H1 (cell line): ENCODE measurements at regions not wholly inside any gene's neighbourhood (a gene's known extent, or its start where the extent isn't known, plus 50 kb on each side); places are given as distances from the start of the nearest gene placed in this dataset.
A peak's percentile ranks its signal among the peaks of the same experiment; 100 is the strongest.

Experiments
- CTCF ChIA-PET: fragments of 300-600 bp; sonication (Branson Sonifier 250); formaldehyde crosslinking; loops from one replicate; lab custom pipeline; 2021; ENCODE audit not compliant: partially characterized antibody; lab: Charles Lee
- POLR2A ChIA-PET: fragments of 300-600 bp; sonication (Branson Sonifier 250); formaldehyde crosslinking; loops from one replicate; lab custom pipeline; 2021; ENCODE audit warnings: inconsistent platforms; ENCODE audit not compliant: partially characterized antibody; lab: Charles Lee
- DNase-seq, 2 experiments: peaks; one replicate each; pipeline versions ENCODE4 v3.0.0 to v3.0.0-alpha.2; 2010 to 2022; ENCODE audit warnings: low spot score in 2 of 2, low read depth in 1 of 2, mixed read lengths in 1 of 2
- FAIRE-seq: peaks from 2 replicates; lab custom pipeline; 2011; peaks lifted over from hg19 to GRCh38; lab: Jason Lieb, UNC
- H2AFZ ChIP-seq: 2 replicates; pipeline ENCODE4 v1.8.1; 2012; ENCODE audit warnings: low read length, inconsistent platforms
- H2AK5ac ChIP-seq: 2 replicates; pipeline ENCODE4 v1.6.1; 2013; ENCODE audit warnings: low read depth, low read length
- H2BK120ac ChIP-seq: replicated peaks from 2 replicates; pipeline ENCODE3; 2013; ENCODE audit warnings: low read depth, low read length, inconsistent platforms
- H2BK12ac ChIP-seq: 2 replicates; pipeline ENCODE4 v1.6.1; 2013; ENCODE audit warnings: low read depth, low read length
- H2BK15ac ChIP-seq: 2 replicates; pipeline ENCODE4 v1.6.1; 2013; ENCODE audit warnings: low read length
- H2BK20ac ChIP-seq: 2 replicates; pipeline ENCODE4 v1.6.1; 2013; ENCODE audit warnings: low read length
- H2BK5ac ChIP-seq: 2 replicates; pipeline ENCODE4 v1.6.1; 2013; ENCODE audit warnings: low read depth, low read length
- H3K14ac ChIP-seq: 2 replicates; pipeline ENCODE4 v1.6.1; 2013; ENCODE audit warnings: inconsistent platforms; ENCODE audit not compliant: insufficient read length
- H3K18ac ChIP-seq: 2 replicates; pipeline ENCODE4 v1.6.1; 2013; ENCODE audit warnings: low read length; ENCODE audit errors: extremely low read depth
- H3K23ac ChIP-seq: 2 replicates; pipeline ENCODE4 v1.6.1; 2013; ENCODE audit warnings: inconsistent platforms; ENCODE audit not compliant: insufficient read length
- H3K23me2 ChIP-seq: 2 replicates; pipeline ENCODE4 v1.6.1; 2013; ENCODE audit warnings: low read depth, low read length
- H3K27ac ChIP-seq: 2 replicates; pipeline ENCODE4 v1.6.1; 2011; ENCODE audit warnings: low read depth, low read length, inconsistent platforms
- H3K27me3 ChIP-seq, 4 experiments: replicated peaks in 1 of 4; 1 replicate in 1 of 4; 2 replicates in 3 of 4; pipeline versions ENCODE4 v1.6.1 to v1.8.1; 2011 to 2013; ENCODE audit warnings: low read length in 3 of 4, mild to moderate bottlenecking in 3 of 4, inconsistent platforms in 2 of 4, mixed read lengths in 2 of 4, moderate library complexity in 1 of 4; ENCODE audit not compliant: control insufficient read depth in 3 of 4, insufficient read depth in 3 of 4; ENCODE audit errors: extremely low read depth in 1 of 4
- H3K36me3 ChIP-seq, 4 experiments: 2 replicates each; pipeline versions ENCODE4 v1.6.1 to v1.8.1; 2011 to 2013; ENCODE audit warnings: mild to moderate bottlenecking in 4 of 4, low read length in 3 of 4, moderate library complexity in 2 of 4, control low read depth in 1 of 4, inconsistent platforms in 1 of 4; ENCODE audit not compliant: insufficient read depth in 4 of 4, control insufficient read depth in 2 of 4
- H3K4ac ChIP-seq: replicated peaks from 2 replicates; pipeline ENCODE3; 2013; ENCODE audit warnings: low read length, low read depth, mixed read lengths, inconsistent platforms; ENCODE audit not compliant: insufficient read length
- H3K4me1 ChIP-seq, 4 experiments: replicated peaks in 1 of 4; 1 replicate in 1 of 4; 2 replicates in 3 of 4; pipeline versions ENCODE4 v1.6.1 to v1.8.1; 2011 to 2013; ENCODE audit warnings: low read length in 3 of 4, inconsistent platforms in 2 of 4, mixed read lengths in 1 of 4; ENCODE audit not compliant: insufficient read depth in 4 of 4, control insufficient read depth in 3 of 4
- H3K4me2 ChIP-seq, 2 experiments: 2 replicates each; pipeline versions ENCODE4 v1.6.1 to v1.8.1; 2011 to 2013; ENCODE audit warnings: low read depth in 2 of 2, low read length in 2 of 2, control low read depth in 1 of 2, inconsistent platforms in 1 of 2, mild to moderate bottlenecking in 1 of 2; ENCODE audit not compliant: insufficient read depth in 1 of 2
- H3K4me3 ChIP-seq, 4 experiments: fragments of 200-600, 300-600 bp in 1 of 4; sonication (generic), shearing (Covaris generic), sonication (Bioruptor Twin) in 1 of 4; 2 replicates each; pipeline versions ENCODE4 v1.5.1 to v1.8.1; 2011 to 2016; ENCODE audit warnings: low read length in 4 of 4, low read depth in 3 of 4, control low read depth in 2 of 4, inconsistent platforms in 2 of 4, mild to moderate bottlenecking in 2 of 4, mixed read lengths in 1 of 4, moderate library complexity in 1 of 4; ENCODE audit not compliant: insufficient read depth in 2 of 4; ENCODE audit errors: extremely low read depth in 1 of 4
- H3K56ac ChIP-seq: replicated peaks from 2 replicates; pipeline ENCODE3; 2013; ENCODE audit warnings: low read depth, mild to moderate bottlenecking, mixed read lengths, low read length, inconsistent platforms; ENCODE audit not compliant: insufficient read length
- H3K79me1 ChIP-seq: 2 replicates; pipeline ENCODE4 v1.6.1; 2013; ENCODE audit warnings: low read depth, low read length, control low read depth
- H3K79me2 ChIP-seq, 2 experiments: 2 replicates each; pipeline versions ENCODE4 v1.6.1 to v1.8.1; 2012 to 2013; ENCODE audit warnings: low read length in 2 of 2, mild to moderate bottlenecking in 2 of 2, inconsistent platforms in 1 of 2; ENCODE audit not compliant: insufficient read depth in 2 of 2, control insufficient read depth in 1 of 2
- H3K9ac ChIP-seq, 4 experiments: replicated peaks in 1 of 4; 1 replicate in 1 of 4; 2 replicates in 3 of 4; pipeline versions ENCODE4 v1.6.1 to v1.8.1; 2011 to 2013; ENCODE audit warnings: low read depth in 3 of 4, low read length in 3 of 4, control low read depth in 2 of 4, mild to moderate bottlenecking in 2 of 4, moderate library complexity in 2 of 4, inconsistent platforms in 1 of 4; ENCODE audit errors: extremely low read depth in 1 of 4
- H3K9me3 ChIP-seq, 2 experiments: 2 replicates each; pipeline versions ENCODE4 v1.6.1 to v1.8.1; 2012 to 2013; ENCODE audit warnings: mild to moderate bottlenecking in 2 of 2, moderate library complexity in 2 of 2, control low read depth in 1 of 2, inconsistent platforms in 1 of 2, low read depth in 1 of 2, low read length in 1 of 2, mixed read lengths in 1 of 2; ENCODE audit not compliant: insufficient read depth in 2 of 2
- H4K20me1 ChIP-seq, 2 experiments: replicated peaks in 1 of 2; 2 replicates each; pipeline versions ENCODE3 to v1.8.1; 2011 to 2013; ENCODE audit warnings: inconsistent platforms in 2 of 2, low read length in 2 of 2, mild to moderate bottlenecking in 1 of 2; ENCODE audit not compliant: insufficient read depth in 2 of 2, control insufficient read depth in 1 of 2
- H4K5ac ChIP-seq: 2 replicates; pipeline ENCODE4 v1.6.1; 2013; ENCODE audit warnings: low read length, low read depth, mixed read lengths, inconsistent platforms; ENCODE audit not compliant: insufficient read length
- H4K8ac ChIP-seq: 2 replicates; pipeline ENCODE4 v1.8.0; 2013; ENCODE audit warnings: mild to moderate bottlenecking, moderate library complexity, low read length, inconsistent platforms; ENCODE audit not compliant: insufficient read depth; ENCODE audit errors: extremely low read depth
- H4K91ac ChIP-seq: replicated peaks from 2 replicates; pipeline ENCODE3; 2013; ENCODE audit warnings: low read length, mixed read lengths, inconsistent platforms; ENCODE audit not compliant: insufficient read length
- ASH2L ChIP-seq: fragments of 200-600, 300-600 bp; sonication (generic); IDR thresholded peaks from one replicate; pipeline ENCODE4 v1.7.1; 2017; ENCODE audit warnings: low read length
- WGBS, 2 experiments: shearing (Covaris generic) in 1 of 2; methylation state at CpG; one replicate each; pipeline versions ENCODE4 v1.1.6 to v1.1.7; 2013 to 2015; ENCODE audit warnings: low lambda C conversion rate in 2 of 2, mixed read lengths in 2 of 2, inconsistent platforms in 1 of 2, low coverage in 1 of 2, missing lambda C conversion rate in 1 of 2; ENCODE audit not compliant: insufficient replicate concordance in 2 of 2, insufficient coverage in 1 of 2, insufficient read length in 1 of 2; ENCODE audit errors: extremely low coverage in 1 of 2, missing lambda C conversion rate in 1 of 2; 5-methylcytosine and 5-hydroxymethylcytosine counted together

DNA sequence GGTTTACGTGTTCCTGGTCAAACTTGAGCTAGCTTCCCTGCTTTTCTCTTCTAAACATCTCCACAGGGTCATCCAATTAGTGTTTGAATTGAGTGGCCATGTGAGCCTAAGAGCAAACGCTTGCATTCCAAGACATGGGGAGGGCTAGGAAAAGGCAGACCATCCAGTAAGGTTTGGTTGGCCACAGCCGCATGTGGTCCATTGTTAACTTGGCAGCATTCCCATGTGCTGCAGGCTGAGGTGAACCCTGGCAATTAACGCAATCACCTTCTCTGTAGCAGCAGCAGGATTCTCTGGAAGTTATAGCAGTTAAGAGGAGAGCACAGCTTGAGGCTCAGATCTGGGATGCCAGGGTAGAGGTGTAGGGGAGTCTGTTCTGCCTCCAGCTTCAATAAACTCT is 502.2 kb upstream of the LMCD1 start:
- Histone ChIP-seq H4K8ac (no peak overlapping the region), H3K27ac (no peak overlapping the region), H3K36me3 (no peaks in the 10 kb centered on the region), H2BK15ac (no peak overlapping the region), H3K14ac (no peak overlapping the region), H2AFZ (peak overlapping the region; percentile 13; the same call in 1 of the 2 replicates), H3K9me3 (no peaks in the 10 kb centered on the region), H3K23ac (no peak overlapping the region), H3K27me3 (no peaks in the 10 kb centered on the region), H3K23me2 (no peaks in the 10 kb centered on the region; the same call in 1 of the 2 replicates), H2BK20ac (no peak overlapping the region), H3K79me2 (no peaks in the 10 kb centered on the region), H3K9ac (no peak overlapping the region), H3K4me3 (no peak overlapping the region), H2BK12ac (no peak overlapping the region), H4K20me1 (no peaks in the 10 kb centered on the region), H3K18ac (no peak overlapping the region), H3K56ac (no peak overlapping the region), H3K79me1 (no peaks in the 10 kb centered on the region), H3K4me1 (peaks cover 0 to 8% (median 3%) of the 10 kb centered on the region in 4 experiments; a peak in 5 of 7 replicates), H4K91ac (no peak overlapping the region), H3K4me2 (no peak overlapping the region), H2BK120ac (no peak overlapping the region), H2AK5ac (no peak overlapping the region), H2BK5ac (no peak overlapping the region), H3K4ac (no peak overlapping the region), H4K5ac (no peak overlapping the region)
- ChIA-PET CTCF (interaction anchor here (0.6 to 0.7 kb wide), 2 partner anchors 608 to 1058 kb away, joined by 3 read pairs; no protein-coding TSS in a partner anchor), POLR2A (interaction anchor here (1.4 kb wide), 1 partner anchor 9 kb away, joined by 4 read pairs; no protein-coding TSS in a partner anchor)
- FAIRE-seq (peak; percentile 91), DNase-seq (peak; percentile 27 to 51)
- WGBS, 2 experiments: 26% methylated on average over 4 of the region's 4 CpGs; no CpG with 5 or more reads in 1 of the 2 experiments
- TF ChIP-seq ASH2L: peak; percentile 50
